Activated T-helper 17 cell treated with anti-CD3 and anti-CD28 coated beads, Interleukin-2, amount 50 U/mL, for 72 hours (primary cell): ENCODE measurements at regions not wholly inside any gene's neighbourhood (a gene's known extent, or its start where the extent isn't known, plus 50 kb on each side); places are given as distances from the start of the nearest gene placed in this dataset.

Experiments
- ATAC-seq: fragments of 150-1000 bp; cut with Tn5 transposase; replicated peaks from 2 replicates; pipeline ENCODE4 v1.10.0; 2021; ENCODE audit warnings: mild to moderate bottlenecking, moderate library complexity
- H3K27ac Mint-ChIP-seq: one replicate; pipeline ENCODE4 v1.8.0; 2022; ENCODE audit warnings: mixed read lengths
- H3K27me3 Mint-ChIP-seq: one replicate; pipeline ENCODE4 v1.8.0; 2022; ENCODE audit warnings: mixed read lengths
- H3K36me3 Mint-ChIP-seq: one replicate; pipeline ENCODE4 v1.8.0; 2022; ENCODE audit warnings: low read depth, mild to moderate bottlenecking, mixed read lengths
- H3K4me1 Mint-ChIP-seq: one replicate; pipeline ENCODE4 v1.8.0; 2022; ENCODE audit warnings: mixed read lengths
- H3K4me3 Mint-ChIP-seq: one replicate; pipeline ENCODE4 v1.8.0; 2022; ENCODE audit warnings: mild to moderate bottlenecking, mixed read lengths
- H3K9me3 Mint-ChIP-seq: one replicate; pipeline ENCODE4 v1.8.0; 2022; ENCODE audit warnings: mixed read lengths

- ATAC-seq = no peak
- H3K9me3 Mint-ChIP-seq = no peaks in the 10 kb centered on the region
These were observed 216.9 kb upstream of the LRFN2 start for GRCh38 chr6:40803897-40804702.

GRCh38 chr6:40802481-40802880 is 215.3 kb upstream of the LRFN2 start:
- no peak overlapping the region for H3K27ac Mint-ChIP-seq
- H3K4me1 Mint-ChIP-seq = no peaks in the 10 kb centered on the region
- H3K9me3 Mint-ChIP-seq = no peaks in the 10 kb centered on the region
- no peak overlapping the region for H3K4me3 Mint-ChIP-seq
- no peak for ATAC-seq
- H3K36me3 Mint-ChIP-seq = no peaks in the 10 kb centered on the region
- peaks cover 2% of the 10 kb centered on the region for H3K27me3 Mint-ChIP-seq

More at GRCh38 chr6:40803897-40804702, 216.9 kb upstream of the LRFN2 start:
- Mint-ChIP-seq H3K27ac (no peak overlapping the region), H3K27me3 (no peaks in the 10 kb centered on the region), H3K4me3 (no peak overlapping the region), H3K36me3 (no peaks in the 10 kb centered on the region), H3K4me1 (no peaks in the 10 kb centered on the region)

- H3K27ac Mint-ChIP-seq = no peak overlapping the region
- H3K4me3 Mint-ChIP-seq = no peak overlapping the region
- H3K4me1 Mint-ChIP-seq = no peaks in the 10 kb centered on the region
- peaks cover 12% of the 10 kb centered on the region for H3K27me3 Mint-ChIP-seq
- ATAC-seq = no peak
- no peaks in the 10 kb centered on the region for H3K36me3 Mint-ChIP-seq
- H3K9me3 Mint-ChIP-seq = no peaks in the 10 kb centered on the region
These were observed 212.4 kb upstream of the LRFN2 start for GRCh38 chr6:40799296-40800140.

DNA sequence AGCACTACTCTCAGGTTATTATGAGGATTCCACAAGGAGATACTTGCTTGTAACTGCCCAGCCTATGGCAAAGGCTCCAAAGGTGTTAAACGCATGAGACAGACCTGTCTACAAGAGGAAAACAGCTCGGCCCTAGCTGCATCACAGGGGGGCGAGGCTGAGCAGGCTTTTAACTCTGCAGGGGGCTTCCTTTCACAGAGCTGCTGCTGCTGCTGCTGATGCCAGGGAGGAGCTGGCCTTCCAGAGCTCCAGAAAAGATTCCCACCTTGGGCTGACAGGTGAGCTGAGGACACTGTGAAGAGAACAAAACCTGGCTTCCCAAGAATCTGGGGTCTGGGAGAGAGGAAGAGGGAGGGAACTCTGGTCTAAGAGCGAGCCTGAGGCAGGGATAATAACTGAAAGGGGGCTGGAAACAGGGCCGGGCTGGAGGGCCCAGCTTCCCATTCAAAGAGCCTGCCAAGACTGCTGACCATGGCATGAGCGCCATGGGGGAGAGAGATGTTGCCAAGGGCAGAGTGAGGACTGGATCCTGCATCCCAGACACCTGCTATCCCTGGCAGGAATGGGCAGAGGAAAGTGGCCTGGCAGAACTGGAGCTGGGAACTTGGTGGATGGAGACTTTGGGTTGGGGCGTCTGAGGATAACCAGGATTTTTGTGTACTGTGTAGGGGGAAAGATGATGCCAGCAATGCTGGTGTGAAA is 211.1 kb upstream of the LRFN2 start:
- H3K4me1 Mint-ChIP-seq = no peaks in the 10 kb centered on the region
- no peak overlapping the region for H3K4me3 Mint-ChIP-seq
- H3K27me3 Mint-ChIP-seq = peaks cover 12% of the 10 kb centered on the region
- no peak overlapping the region for H3K27ac Mint-ChIP-seq
- no peaks in the 10 kb centered on the region for H3K36me3 Mint-ChIP-seq
- no peak for ATAC-seq
- H3K9me3 Mint-ChIP-seq = no peaks in the 10 kb centered on the region

- H3K27ac Mint-ChIP-seq = no peak overlapping the region
- no peaks in the 10 kb centered on the region for H3K36me3 Mint-ChIP-seq
- no peak overlapping the region for H3K4me3 Mint-ChIP-seq
- peaks cover 12% of the 10 kb centered on the region for H3K27me3 Mint-ChIP-seq
- H3K9me3 Mint-ChIP-seq = no peaks in the 10 kb centered on the region
- no peaks in the 10 kb centered on the region for H3K4me1 Mint-ChIP-seq
- ATAC-seq = no peak
These were observed 209.4 kb upstream of the LRFN2 start for GRCh38 chr6:40796260-40797221.

DNA sequence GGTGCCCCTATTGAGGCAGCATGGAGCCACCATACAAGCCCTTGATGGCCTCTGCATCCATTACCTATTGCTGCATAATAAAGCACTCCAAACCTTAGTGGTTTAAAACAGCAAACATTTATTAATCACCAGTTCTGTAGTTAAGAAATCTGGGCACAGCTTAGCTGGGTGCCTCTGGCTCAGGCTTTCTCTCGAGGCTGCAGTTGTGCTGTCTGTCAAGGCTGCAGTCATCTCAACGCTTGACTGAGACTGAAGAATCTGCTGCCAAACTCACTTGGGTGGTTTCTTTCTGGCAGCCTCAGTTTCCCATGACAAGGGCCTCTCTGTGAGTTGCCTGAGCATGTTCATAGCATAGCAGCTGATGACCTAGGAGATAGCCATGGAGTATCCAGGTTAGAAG is 207.4 kb upstream of the LRFN2 start:
- Mint-ChIP-seq H3K27me3 (peaks cover 12% of the 10 kb centered on the region), H3K36me3 (no peaks in the 10 kb centered on the region), H3K4me3 (no peak overlapping the region), H3K27ac (no peak overlapping the region), H3K9me3 (no peaks in the 10 kb centered on the region), H3K4me1 (no peaks in the 10 kb centered on the region)
- no peak for ATAC-seq

DNA sequence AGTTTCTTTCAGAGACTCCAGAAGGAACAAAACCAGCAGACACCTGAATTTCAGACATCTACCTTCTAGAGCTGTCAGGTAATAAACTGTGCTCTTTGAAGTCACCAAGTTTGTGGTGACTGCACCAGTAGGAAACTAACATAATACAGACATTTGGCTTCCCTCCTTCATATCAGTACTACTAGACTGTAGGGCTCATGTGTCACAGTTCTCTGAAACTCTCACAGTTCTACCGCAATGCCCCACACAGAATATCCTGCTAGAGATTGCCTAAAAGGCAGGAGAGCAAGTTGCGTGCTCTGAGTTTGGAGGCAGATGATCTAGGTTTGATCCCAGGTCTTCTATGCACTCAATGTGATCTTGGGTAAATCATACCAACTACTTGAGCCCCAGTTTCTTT is 205.0 kb upstream of the LRFN2 start:
- peaks cover 8% of the 10 kb centered on the region for H3K27me3 Mint-ChIP-seq
- peaks cover 6% of the 10 kb centered on the region for H3K4me1 Mint-ChIP-seq
- no peaks in the 10 kb centered on the region for H3K9me3 Mint-ChIP-seq
- no peak overlapping the region for H3K27ac Mint-ChIP-seq
- no peaks in the 10 kb centered on the region for H3K36me3 Mint-ChIP-seq
- peak; percentile 21 for ATAC-seq
- H3K4me3 Mint-ChIP-seq = no peak overlapping the region

GRCh38 chr6:40791004-40791403 is 203.8 kb upstream of the LRFN2 start:
- H3K27ac Mint-ChIP-seq = no peak overlapping the region
- H3K36me3 Mint-ChIP-seq = no peaks in the 10 kb centered on the region
- no peaks in the 10 kb centered on the region for H3K9me3 Mint-ChIP-seq
- H3K4me1 Mint-ChIP-seq = peaks cover 6% of the 10 kb centered on the region
- H3K4me3 Mint-ChIP-seq = no peak overlapping the region
- no peak for ATAC-seq
- peaks cover 5% of the 10 kb centered on the region for H3K27me3 Mint-ChIP-seq

GRCh38 chr6:40788661-40789655 is 201.8 kb upstream of the LRFN2 start:
- Mint-ChIP-seq H3K9me3 (no peaks in the 10 kb centered on the region), H3K27me3 (no peaks in the 10 kb centered on the region), H3K4me3 (peak overlapping the region; percentile 17), H3K36me3 (no peaks in the 10 kb centered on the region), H3K27ac (peak overlapping the region; percentile 69), H3K4me1 (peaks cover 6% of the 10 kb centered on the region)
- peak; percentile 59 for ATAC-seq

- Mint-ChIP-seq H3K27ac (no peak overlapping the region), H3K4me3 (no peak overlapping the region), H3K4me1 (no peaks in the 10 kb centered on the region), H3K9me3 (no peaks in the 10 kb centered on the region), H3K27me3 (peaks cover 5% of the 10 kb centered on the region), H3K36me3 (no peaks in the 10 kb centered on the region)
- ATAC-seq = no peak
These were observed 195.2 kb upstream of the LRFN2 start for GRCh38 chr6:40782355-40782754.

DNA sequence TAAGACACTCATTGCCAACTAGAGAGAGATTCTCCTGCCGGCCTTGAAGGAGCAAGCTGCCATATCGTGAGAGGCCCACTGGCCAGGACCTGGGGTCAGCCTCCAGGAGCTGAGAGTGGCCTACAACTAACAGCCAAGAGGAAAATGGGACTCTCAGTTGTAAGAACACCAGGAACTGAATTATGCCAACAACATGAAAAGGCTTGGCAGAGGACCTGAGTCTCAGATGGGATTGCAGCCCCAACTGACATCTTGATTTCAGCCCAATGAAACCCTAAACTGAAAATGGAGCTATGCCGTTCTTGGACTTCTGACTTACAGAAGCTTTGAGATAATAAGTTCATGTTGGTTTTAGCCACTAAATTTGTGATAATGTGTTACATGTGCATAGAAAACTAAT is 193.5 kb upstream of the LRFN2 start:
- Mint-ChIP-seq H3K36me3 (no peaks in the 10 kb centered on the region), H3K9me3 (no peaks in the 10 kb centered on the region), H3K4me1 (no peaks in the 10 kb centered on the region), H3K4me3 (no peak overlapping the region), H3K27me3 (peaks cover 5% of the 10 kb centered on the region), H3K27ac (no peak overlapping the region)
- ATAC-seq = no peak

DNA sequence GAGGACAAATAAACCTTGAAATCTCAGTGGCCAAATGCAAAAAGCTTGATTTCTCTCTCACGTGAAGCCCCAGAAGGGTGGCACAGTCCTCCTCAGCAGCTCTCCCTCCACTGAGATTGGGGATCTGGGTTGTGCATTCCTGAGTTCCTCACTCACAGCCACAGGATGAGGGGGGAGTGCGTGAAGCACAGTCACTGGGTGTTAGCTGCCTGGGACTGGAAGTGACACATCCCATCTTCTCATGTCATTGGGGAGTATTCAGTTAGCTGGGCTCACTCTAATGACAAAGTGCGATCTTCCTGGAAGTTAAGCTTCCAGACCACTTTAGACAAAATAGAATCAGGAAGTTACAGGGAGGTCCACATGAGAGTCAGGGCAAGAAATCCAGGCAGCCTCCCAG is 192.2 kb upstream of the LRFN2 start:
- no peak for ATAC-seq
- Mint-ChIP-seq H3K36me3 (no peaks in the 10 kb centered on the region), H3K9me3 (no peaks in the 10 kb centered on the region), H3K4me1 (no peaks in the 10 kb centered on the region), H3K27ac (no peak overlapping the region), H3K4me3 (no peak overlapping the region), H3K27me3 (peaks cover 10% of the 10 kb centered on the region)

DNA sequence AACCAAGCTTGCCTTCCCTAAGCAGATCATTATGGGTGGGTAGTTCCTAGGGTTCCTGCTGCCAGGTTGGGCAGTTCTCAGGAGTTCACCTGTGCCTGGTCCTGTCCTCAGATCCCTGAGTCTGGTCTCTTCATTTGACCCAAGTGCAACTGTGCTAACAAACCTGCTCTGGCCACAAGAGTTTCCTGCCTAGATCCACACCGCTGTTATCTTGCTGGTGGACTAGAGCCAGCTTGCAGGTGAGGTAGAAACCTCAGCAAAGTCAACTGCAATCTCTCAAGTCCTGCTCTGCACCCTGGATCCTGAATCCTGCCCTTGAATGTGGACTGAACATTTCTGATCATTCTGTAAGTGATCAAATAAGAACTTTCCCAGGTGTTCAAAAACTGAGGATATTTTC is 191.8 kb upstream of the LRFN2 start:
- Mint-ChIP-seq H3K4me3 (no peak overlapping the region), H3K9me3 (no peaks in the 10 kb centered on the region)
- no peak for ATAC-seq

More for the DNA sequence above, 191.8 kb upstream of the LRFN2 start:
- Mint-ChIP-seq H3K27me3 (peaks cover 10% of the 10 kb centered on the region), H3K4me1 (no peaks in the 10 kb centered on the region), H3K27ac (no peak overlapping the region), H3K36me3 (no peaks in the 10 kb centered on the region)
